HG03571 (cell line): ENCODE measurements at regions not wholly inside any gene's neighbourhood (a gene's known extent, or its start where the extent isn't known, plus 50 kb on each side); places are given as distances from the start of the nearest gene placed in this dataset.
"Not testable (repeated sequence)": the region's sequence is repeated elsewhere in the genome, so short reads cannot be mapped to it uniquely, and the experiment has no call there.

Experiments used
- ATAC-seq: cut with Tn5 transposase; IDR thresholded peaks from one replicate; pipeline ENCODE4 v1.9.1; 2021; ENCODE audit not compliant: unreplicated experiment

DNA sequence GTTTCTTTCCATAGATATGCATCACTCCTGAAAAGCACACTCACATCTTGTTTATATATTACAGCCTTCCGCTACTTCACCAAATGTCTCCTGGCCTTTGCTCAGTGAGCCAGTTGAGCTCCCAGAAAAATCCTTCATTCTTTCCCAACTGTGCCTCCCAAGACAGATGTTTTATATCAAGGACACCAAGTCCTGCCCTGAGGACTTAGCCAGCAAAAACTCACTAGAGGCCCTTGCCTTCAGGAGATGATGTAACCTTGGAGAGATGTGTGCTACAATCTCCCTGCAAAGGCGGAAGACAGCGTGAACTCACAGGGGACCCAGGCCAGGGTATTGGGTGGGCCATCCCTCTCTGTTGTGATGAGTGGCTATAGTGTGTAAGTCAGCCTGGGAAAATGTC is 86.1 kb upstream of the CTAGE1 start:
- no peak for ATAC-seq

DNA sequence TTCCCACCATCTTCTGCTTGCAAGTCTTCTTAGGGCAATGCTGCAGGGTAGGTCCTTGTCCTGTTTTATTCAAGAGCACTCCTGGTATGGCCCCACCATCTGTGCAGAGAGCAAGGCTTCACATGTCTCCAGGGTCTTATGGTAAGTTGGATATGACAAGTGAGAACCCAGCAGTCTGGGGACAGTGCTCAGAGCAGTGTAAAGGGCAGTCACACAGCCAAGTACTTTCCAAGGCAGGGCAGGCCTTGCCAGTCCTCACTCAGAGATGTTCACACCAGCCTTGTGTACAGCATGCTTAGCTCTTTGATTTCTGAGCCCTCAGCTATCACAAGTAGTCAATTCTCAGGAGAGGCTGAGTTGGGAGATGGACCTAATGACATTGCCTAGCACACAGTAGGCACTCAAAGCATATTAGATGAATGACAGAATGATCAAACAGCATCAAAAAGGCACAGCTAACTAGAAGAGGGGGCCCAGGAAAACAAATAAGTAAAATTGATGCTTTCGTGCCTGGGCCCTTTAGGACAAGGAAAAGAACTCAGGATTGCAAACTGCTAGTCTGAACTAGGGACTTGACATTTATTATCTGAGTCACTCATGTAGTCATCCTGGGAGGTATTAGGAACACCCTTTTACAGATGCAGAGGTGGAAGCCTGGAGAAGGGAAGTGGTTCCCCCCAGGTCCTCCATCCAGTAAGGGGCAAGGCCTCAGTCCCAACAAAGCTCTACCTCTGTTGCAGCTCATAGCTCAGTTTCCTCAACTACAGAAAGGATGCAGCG is 86.7 kb upstream of the CTAGE1 start:
- no peak for ATAC-seq

DNA sequence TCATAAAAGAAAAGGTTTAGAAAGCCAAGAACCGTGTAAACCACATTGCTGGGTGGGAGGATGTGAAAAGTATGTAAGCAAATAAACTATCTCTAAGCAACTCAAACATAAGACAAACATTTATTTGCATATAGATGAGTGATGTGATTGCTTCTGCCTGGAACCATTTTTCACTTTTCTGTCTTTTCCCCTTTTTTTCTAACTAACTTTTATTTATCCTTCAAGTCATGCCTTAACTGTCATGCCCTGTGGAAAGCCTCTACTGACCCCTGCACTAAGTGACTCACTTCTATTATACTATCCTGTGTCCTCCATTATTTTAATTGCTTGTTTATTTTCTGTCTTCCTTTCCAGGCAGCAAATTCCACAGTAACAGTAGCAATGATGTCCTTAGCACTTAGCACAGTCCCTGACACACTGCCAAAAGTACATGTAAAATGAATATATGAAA is 87.5 kb upstream of the CTAGE1 start:
- ATAC-seq: no peak

DNA sequence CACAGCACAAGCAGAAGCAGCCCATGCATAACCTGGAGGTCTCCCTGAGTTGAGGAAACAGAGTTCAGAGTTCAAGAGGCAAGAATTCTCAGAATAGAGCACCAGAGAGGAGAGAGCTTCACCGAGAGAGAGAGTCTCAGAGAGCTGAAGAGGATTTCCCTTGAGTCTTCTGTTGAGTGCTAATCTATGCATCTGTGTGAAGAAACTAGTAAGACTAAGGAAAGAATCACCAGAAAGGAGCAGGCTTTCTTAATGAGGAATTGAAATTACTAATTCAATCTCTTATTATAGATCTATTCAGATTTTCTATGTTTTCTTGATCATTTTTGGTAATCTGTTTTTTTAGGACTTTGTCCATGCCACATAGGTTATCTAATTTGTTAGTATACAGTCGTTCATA is 89.3 kb upstream of the CTAGE1 start:
- no peak for ATAC-seq

DNA sequence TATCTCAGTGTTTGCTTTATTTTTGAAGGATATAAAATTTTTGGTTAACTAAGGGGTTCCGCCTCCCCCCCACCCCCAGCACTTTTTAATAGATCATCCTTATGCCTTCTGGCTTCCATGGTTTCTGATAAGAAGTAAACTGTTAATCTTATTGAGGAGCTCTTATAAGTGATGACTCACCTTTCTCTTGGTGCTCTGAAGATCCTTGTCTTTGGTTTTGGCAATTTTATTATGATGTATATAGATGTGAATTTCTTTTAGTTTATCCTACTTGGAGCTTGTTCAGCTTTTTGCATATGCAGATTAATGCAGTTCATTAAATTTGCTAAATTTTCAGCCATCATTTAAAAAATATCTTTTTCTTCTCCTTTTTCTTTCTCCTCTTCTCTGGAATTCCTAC is 91.7 kb upstream of the CTAGE1 start:
- ATAC-seq: no peak

DNA sequence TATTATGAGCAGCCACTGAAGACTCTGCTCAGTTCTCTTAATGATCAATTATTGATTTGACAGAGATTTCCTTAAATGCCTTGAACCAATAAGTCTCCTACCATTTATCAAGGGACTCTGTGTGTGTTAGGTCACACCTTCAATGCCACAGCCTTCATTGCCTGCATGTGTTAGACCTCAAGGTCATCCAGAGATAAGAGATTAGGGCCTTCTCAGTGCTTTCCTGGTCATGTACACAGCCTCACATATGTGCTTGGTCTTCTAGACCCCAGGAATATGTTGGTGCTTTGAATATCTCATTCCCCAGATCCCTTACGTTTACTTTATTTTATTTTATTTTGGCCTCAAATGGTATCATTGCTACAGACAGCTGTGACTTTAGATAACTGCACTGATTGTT is 93.0 kb upstream of the CTAGE1 start:
- no peak for ATAC-seq

DNA sequence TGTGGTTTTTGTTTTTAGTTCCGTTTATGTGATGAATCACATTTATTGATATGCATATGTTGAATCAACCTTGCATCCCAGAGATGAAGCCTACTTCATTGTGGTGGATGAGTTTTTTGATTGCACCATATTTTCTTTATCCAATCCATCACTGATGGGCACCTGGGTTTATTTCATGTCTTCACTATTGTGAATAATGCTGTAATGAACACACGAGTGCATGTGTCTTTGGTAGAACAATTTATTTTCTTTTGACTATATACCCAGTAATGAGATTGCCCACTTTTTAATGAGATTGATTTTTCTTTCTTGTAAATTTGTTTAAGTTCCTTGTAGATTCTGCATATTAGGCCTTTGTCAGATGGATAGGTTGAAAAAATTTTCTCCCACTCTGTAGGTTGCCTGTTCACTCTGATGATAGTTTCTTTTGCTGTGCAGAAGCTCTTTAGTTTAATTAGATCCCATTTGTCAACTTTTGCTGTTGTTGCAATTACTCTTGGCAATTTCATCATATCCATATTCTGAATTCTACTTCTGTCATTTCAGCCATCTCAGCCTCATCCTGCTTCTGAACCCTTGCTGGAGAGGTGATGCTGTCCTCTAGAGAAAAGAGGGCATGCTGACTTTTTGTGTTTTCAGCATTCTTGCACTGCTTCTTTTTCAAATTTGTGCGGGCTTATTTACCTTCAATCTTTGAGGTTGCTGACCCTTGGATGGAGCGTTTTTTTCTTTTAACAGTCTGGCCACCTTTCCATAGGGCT is 96.2 kb upstream of the CTAGE1 start:
- ATAC-seq: no peak

DNA sequence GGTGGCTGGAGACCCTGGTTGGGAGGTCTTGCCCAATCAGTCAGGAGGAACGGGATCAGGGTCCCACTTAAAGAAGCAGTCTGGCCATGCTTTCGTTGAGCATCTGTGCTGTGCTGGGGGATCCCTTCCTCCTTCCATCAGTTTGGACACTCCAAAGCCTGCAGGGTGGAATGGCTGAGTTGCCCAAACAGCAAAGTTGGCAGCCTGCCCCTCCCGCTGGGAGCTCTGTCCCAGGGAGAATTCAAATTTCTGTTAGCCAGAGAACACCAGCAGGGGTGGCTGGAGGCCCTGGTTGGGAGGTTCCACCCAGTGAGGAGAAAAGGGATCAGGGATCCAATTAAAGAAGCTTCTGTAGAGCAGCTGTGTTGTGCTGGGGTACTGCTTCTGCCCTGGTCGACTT is 96.9 kb upstream of the CTAGE1 start:
- ATAC-seq: no peak

DNA sequence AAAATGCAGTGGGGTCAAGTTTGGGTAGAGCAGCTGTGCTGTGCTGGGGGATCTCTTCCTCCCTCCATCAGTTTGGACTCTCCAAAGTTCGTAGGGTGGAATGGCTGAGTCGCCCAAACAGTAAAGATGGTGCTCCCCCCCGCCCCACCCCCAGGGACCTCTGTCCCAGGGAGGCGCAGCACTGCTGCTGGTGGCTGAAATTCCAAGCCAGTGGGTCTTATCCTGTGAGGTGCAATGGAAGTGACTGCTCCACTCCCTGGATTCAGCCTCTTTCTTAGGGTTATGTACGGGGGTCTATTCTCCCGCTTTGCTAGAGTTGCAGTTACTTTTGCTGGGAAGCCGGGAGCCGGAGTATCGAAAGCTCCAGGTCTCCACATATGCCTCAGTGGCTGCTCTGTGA is 97.5 kb upstream of the CTAGE1 start:
- no peak for ATAC-seq

DNA sequence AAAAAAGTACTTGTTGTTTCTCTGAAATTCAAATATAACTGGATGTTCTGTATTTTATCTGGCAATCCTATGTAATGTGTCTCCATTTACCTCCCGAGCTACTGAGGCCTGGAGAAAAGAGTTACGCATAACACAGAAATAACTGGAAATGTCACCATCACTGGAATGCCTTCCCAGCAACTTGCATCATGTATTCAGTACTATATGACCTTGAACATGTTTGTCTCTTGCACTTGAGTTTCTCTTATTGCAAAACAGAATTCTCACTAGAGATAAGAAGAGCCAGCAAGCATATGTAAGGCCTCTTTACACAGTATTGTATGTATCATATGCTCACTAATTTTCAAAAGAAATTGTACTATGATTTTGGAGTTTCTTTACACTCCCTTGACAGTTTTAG is 99.6 kb upstream of the CTAGE1 start:
- ATAC-seq: no peak

DNA sequence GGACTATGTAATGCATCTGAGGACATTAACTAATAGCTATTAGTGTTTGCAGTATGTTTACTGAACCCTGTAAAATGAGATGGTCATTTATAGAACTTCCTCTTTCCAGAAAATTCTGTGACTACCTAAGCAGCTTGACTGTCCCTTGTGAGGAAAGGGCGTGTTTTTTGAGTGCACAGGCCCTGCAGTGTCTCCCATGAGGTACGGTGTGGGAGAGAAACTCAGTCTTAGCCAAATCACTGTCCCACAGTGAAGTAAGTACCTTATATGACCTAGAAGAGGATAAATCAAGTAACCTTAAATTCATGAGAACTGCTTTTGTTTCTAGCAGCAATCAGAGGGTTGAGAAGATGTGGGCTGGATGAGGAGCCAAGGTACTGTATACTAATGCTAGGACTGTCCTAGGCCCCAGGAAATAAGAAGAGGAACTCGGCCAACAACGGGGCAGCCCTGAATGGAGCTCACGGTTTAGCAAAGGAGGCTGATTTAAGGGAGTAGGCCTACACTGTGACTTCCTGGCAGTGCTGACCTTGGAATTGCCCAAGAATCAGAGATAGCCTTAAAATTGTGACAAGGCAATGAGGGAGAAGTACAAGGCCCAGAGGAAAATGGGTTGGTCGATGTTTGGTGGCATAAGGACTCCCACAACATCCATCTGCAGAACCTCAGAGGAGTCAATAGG is 103.5 kb upstream of the CTAGE1 start:
- ATAC-seq: no peak

DNA sequence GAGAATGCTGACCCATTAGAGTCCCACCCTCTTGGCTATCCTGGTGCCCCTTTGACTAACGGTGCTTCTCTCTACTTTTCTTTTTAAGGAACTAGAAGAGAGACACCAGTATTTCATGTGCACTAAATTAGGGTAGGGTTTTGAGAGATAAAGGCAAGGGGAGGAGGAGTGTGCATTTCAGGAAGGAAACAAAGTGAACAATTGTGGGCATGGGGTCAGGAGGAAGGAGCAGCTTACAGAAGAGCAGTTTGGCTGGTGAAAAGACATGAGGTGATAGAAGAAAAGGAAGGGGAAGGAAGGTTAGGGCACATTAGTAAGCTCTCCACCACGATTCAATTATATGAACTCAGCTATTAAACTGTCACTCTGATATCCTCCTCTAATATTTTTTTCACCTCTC is 105.8 kb upstream of the CTAGE1 start:
- ATAC-seq: no peak

DNA sequence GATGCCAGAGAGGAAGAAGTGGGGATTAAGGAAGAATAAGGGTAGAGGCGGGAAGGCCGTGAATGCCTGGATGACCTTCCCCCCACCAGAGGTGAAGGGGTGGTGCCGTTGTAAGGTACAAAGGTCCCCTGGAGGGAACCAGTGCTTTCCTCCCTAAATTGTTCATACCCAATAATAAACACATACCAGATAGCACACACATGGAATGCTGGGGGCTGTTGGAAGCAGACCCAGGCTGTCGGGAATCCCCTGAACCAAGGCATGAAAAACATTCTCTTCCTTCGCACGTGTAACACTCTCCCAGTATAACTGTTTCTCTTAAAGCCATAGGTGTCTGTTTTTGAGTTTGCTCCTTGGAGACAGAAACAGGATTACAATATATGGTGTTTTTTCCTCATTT is 107.1 kb upstream of the CTAGE1 start:
- no peak for ATAC-seq

DNA sequence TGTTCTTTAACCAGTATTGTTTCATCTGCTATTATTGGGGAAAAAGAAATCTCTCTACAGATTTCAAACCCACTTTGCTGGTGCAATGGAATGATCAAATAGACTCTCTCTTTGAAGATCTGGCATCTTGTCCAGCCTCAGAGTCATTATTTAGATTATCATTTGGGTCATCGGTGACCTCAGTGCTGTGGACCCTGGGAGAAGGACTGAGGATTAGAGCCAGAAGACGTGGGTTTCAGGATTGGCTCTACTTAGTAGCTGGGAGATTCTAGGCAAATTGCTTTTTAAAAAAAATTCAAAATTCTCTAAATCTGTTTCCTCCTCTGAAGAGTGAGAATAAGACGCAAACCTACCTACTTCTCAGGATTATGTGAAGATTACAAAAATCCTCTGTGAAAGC is 107.6 kb upstream of the CTAGE1 start:
- ATAC-seq: no peak

DNA sequence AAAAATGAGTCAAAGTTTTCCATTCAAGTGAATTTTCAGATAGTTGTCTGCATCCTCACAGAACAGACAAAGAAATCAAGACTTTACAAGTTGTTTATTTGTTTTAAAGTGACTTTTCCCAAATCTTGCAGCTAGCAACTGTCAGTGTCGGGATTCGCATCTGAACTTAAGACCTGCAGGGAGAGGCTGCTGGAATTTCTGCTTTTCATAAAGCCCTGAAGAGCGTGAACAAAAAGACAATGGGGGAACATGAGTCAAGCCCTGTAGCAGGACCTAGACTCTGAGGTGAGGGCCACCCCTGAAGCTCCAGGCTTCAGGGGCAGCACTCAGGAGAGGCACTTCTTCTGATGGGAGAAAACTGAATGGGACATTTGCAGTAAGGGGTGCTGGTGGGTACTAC is 108.2 kb upstream of the CTAGE1 start:
- ATAC-seq: no peak

DNA sequence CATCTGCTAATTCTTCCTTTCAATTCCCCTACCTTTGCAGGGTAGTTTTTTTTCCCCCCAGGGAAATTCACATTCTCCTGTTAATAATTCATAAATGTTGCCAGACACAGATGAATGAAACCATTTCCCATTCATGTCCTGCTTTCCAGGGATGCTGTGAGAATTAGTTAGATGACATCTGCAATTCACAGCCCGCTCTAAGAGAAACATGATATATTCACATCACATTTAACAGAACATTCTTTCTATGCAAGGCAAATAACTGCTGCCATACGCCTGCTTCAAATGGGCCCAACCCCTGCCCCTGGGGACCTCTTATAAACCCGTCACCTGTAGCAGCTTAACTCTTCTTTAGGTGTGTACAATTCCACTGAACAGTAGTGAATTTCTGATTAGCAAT is 110.6 kb upstream of the CTAGE1 start:
- ATAC-seq: no peak

DNA sequence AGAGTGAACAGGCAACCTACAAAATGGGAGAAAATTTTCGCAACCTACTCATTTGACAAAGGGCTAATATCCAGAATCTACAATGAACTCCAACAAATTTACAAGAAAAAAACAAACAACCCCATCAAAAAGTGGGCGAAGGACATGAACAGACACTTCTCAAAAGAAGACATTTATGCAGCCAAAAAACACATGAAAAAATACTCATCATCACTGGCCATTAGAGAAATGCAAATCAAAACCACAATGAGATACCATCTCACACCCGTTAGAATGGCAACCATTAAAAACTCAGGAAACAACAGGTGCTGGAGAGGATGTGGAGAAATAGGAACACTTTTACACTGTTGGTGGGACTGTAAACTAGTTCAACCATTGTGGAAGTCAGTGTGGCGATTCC is 117.0 kb upstream of the CTAGE1 start:
- not testable (repeated sequence) for ATAC-seq

DNA sequence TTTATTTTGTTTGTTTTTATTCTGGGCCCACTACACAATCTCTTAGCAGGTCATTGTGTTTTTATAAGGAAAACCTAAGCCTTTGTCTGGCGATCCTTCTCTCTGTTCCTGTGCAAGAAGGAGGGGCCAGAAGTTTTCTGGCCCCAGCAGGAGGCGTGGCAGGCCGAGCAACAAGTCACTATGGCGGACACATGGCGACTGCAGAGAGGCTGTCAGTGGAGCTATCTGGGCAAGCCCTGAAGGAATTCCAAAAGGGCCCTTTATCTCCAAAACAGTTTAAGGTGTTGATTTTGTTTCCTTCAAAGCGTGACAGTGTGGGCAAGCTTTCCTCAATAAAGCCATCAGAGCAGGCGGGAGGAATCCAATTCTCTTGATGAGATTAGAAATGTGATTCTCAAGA is 118.8 kb upstream of the CTAGE1 start:
- ATAC-seq: no peak

DNA sequence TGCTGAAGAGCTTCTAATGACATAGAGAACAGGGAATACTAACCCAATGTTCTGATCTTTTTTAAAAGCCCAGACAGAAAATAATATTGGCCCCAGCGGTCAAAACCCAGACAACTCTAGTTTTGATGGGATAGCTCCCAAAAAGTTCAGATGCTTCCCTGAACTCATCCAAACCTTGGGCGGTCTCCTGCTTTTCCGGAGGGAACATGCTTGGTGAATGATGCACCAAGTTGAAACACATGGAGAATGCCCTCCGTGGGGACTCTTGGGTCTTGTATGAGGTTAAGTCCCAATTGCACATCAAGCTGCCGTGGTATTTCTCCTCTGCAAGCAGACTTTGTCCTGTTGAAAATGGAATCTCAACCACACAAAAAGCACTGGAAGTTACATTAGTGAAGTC is 120.7 kb upstream of the CTAGE1 start:
- ATAC-seq: no peak

DNA sequence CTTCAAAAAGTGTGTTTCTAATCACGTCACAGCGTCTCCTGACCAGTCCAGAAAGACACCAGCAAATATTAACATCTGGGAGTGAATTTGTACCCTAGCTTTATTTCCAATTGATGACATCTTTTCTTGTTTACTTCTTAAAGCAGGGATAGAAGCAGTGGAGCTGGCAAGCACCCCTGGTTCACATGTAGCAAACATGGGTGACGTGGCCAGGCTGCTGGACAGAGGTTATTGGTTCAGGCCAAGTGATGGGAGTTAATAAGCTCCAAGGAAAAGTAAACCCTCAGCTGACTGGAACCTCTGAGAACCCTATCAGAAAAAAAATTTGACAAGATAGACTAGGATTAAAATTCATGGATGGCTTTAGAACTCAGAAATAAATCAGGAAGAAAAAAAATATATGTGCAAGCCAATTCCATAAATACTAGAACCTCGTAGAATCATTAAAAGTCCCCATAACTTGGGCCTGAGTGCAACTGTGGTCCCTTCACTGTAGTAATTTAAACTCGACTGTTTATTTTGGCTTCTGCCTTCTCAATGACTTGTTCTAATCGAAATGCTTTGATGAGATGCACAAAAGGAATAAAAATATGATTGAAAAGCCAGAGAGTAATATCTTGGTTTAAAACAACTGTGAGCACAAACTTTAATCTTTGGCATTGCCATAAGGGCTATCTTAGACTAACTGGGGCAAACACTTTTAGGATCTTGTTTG is 121.5 kb upstream of the CTAGE1 start:
- ATAC-seq: no peak

DNA sequence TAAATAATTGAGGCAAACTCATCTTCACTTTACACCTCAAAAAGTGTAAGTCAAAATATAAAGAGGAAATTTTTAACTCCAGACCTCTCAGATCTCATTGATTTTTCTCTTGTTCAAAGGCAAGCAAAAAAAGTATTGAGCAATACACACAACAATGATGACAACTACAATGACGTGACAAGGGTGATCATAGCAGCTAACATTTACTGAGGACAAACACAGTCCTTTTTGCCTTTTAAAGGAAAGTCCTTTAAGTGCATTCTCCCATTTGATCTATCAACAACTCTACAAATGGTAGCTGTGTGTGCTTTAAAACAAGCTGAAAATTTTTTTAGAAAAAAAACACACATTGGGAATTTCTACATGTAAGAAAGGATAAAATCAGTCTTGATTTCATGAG is 123.5 kb upstream of the CTAGE1 start:
- ATAC-seq: no peak
